ENCODE measurements at regions not wholly inside any gene's neighbourhood (a gene's known extent, or its start where the extent isn't known, plus 50 kb on each side); places are given as distances from the start of the nearest gene placed in this dataset.
"Not testable (repeated sequence)": the region's sequence is repeated elsewhere in the genome, so short reads cannot be mapped to it uniquely, and the experiment has no call there.

GRCh38 chr22:42183461-42184059, 53.0 kb upstream of the CYP2D6 start:
- not testable (repeated sequence) for TF ChIP-seq EZH2 (IDR thresholded peaks at IDR 0.05; ENCODE audit: borderline replicate concordance); CTCF (IDR thresholded peaks at IDR 0.05; ENCODE audit: poor library complexity); EZH2phosphoT487 (IDR thresholded peaks at IDR 0.05; ENCODE audit: low read depth, severe bottlenecking, unreplicated experiment)
